Uterus (tissue), 3 donors: ENCODE measurements at regions not wholly inside any gene's neighbourhood (a gene's known extent, or its start where the extent isn't known, plus 50 kb on each side); places are given as distances from the start of the nearest gene placed in this dataset.

Source experiments
- DNase-seq, 2 donors: peaks; one replicate each; pipeline ENCODE4 v3.0.0-alpha.2; 2019 to 2020
- H3K27ac ChIP-seq, 2 donors: fragments of 200-600 bp; sonication (generic); 1 replicate in 1 of 2; 2 replicates in 1 of 2; pipeline ENCODE4 v1.5.1; 2016 to 2018
- H3K27me3 ChIP-seq, 2 donors: fragments of 200-600 bp; sonication (generic); one replicate each; pipeline ENCODE4 v1.5.1; 2018 to 2019; ENCODE audit warnings: control low read depth in 1 of 2
- H3K36me3 ChIP-seq, 2 donors: fragments of 200-600 bp; sonication (generic); one replicate each; pipeline ENCODE4 v1.5.1; 2019; ENCODE audit warnings: control low read depth in 1 of 2
- H3K4me1 ChIP-seq, 2 donors: fragments of 200-600 bp; sonication (generic); one replicate each; pipeline ENCODE4 v1.5.1; 2018 to 2019; ENCODE audit warnings: control low read depth in 1 of 2
- H3K4me3 ChIP-seq, 2 donors: fragments of 200-600 bp; sonication (generic); 1 replicate in 1 of 2; 2 replicates in 1 of 2; pipeline ENCODE4 v1.5.1; 2018 to 2019; ENCODE audit warnings: mild to moderate bottlenecking in 1 of 2
- H3K9me3 ChIP-seq, 2 donors: fragments of 200-600 bp; sonication (generic); one replicate each; pipeline ENCODE4 v1.5.1; 2019; ENCODE audit warnings: control low read depth in 1 of 2
- CTCF ChIP-seq, 4 experiments: fragments of 200-600 bp in 2 of 4; fragments of 450-650 bp in 2 of 4; sonication (generic) in 2 of 4; IDR thresholded peaks; one replicate each; pipeline ENCODE4 v1.5.1; 2016 to 2019; ENCODE audit warnings: antibody characterized with exemption in 4 of 4, mild to moderate bottlenecking in 2 of 4, moderate library complexity in 1 of 4
- POLR2A ChIP-seq, 2 donors: fragments of 450-650 bp; IDR thresholded peaks; one replicate each; pipeline ENCODE4 v1.6.1; 2016; ENCODE audit warnings: antibody characterized with exemption in 2 of 2, mild to moderate bottlenecking in 1 of 2, moderate library complexity in 1 of 2
- intact Hi-C: fragments of 100-400 bp; cut with DNase I; formaldehyde crosslinking; loops from one replicate; pipeline ENCODE4 v1.15.1; 2023; ENCODE audit warnings: low total_unique reads
- donor health status: DM: yes; HTN: yes; CAD: no.

GRCh38 chr10:63700631-63701156 lies 179.5 kb downstream of the REEP3 start:
- intact Hi-C loops, result loop anchor here (1.0 kb wide), 1 partner anchor 29 kb away; no protein-coding TSS in a partner anchor
- peak overlapping the region; percentile 85 to 89 for H3K27ac ChIP-seq
- DNase-seq, result no peak
- no peak overlapping the region for H3K4me3 ChIP-seq
- H3K36me3 ChIP-seq, result no peaks in the 10 kb centered on the region
- H3K9me3 ChIP-seq, result no peaks in the 10 kb centered on the region
- peaks cover 6 to 13% of the 10 kb centered on the region in 2 donors for H3K4me1 ChIP-seq
- TF ChIP-seq POLR2A (IDR thresholded peaks at IDR 0.05) (no peak), CTCF (IDR thresholded peaks at IDR 0.05) (no peak)
- no peaks in the 10 kb centered on the region for H3K27me3 ChIP-seq

- Histone ChIP-seq H3K9me3 (no peaks in the 10 kb centered on the region), H3K27ac (peak overlapping the region; percentile 13 to 85), H3K4me1 (peaks cover 6 to 13% of the 10 kb centered on the region in 2 donors), H3K4me3 (no peak overlapping the region), H3K27me3 (no peaks in the 10 kb centered on the region), H3K36me3 (no peaks in the 10 kb centered on the region)
- DNase-seq, result no peak
- intact Hi-C loops, result no loop called here
- TF ChIP-seq CTCF (IDR thresholded peaks at IDR 0.05) (no peak), POLR2A (IDR thresholded peaks at IDR 0.05) (no peak)
Observed at GRCh38 chr10:63702092-63702491, 180.9 kb downstream of the REEP3 start.

DNA sequence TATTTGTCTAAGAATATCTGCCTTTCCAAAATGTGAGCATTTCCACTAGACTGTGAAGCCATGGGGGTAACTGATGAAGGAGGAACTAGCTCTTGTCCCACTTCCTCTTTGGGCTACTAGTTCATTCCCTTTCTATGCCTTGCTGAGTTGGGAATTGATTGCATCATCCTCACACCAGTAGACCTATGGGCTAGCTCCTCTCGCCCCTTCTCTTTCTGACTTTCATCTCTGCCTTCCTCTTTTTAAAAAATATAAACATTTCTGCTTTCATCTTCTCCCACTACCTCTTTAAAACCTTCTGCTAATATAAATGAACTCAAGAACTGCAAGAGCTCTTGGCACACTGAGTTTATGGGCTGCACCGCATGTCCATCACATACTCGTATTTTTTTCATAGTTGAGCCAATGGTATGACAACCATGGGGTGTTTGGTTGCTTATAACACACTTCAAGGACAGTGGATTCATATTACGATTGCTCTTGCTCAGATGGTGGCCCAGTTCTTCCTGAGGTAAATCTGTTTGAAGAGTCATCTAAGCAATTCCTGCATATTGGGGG lies 182.0 kb downstream of the REEP3 start:
- H3K9me3 ChIP-seq, result no peaks in the 10 kb centered on the region
- H3K4me1 ChIP-seq, result peaks cover 6 to 13% of the 10 kb centered on the region in 2 donors
- H3K27me3 ChIP-seq, result no peaks in the 10 kb centered on the region
- no peaks in the 10 kb centered on the region for H3K36me3 ChIP-seq
- DNase-seq, result no peak
- intact Hi-C loops, result no loop called here
- no peak overlapping the region for H3K27ac ChIP-seq
- no peak overlapping the region for H3K4me3 ChIP-seq
- TF ChIP-seq POLR2A (IDR thresholded peaks at IDR 0.05) (no peak), CTCF (IDR thresholded peaks at IDR 0.05) (no peak)

DNA sequence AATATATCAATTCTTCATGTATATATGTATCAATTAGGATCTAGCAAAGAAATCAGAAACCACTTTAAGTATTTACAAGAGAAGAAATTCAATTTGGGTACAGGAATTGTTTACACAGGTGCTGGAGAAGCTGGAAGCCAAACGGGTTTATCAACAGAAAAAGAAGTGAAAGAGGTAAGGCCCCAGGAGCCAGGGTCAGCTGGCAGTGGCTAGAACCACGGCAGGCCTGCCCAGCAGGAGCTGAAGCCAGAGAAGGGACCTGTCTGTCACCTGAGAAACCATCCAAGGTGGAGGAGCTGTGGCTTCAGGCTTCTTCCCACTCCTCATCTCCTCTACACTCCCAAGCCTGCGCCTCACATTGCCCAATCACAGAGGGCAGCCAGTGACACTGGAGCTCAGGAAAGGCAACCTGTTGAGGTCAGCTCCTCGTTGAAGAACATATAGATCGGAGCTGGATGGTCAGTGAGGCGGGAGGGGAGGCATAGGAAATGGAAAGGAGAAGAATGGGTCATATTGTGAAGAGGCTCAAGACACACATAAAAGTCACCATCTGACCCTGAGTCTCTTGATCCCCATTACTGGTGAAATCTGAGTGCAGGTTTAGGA lies 182.6 kb downstream of the REEP3 start:
- Histone ChIP-seq H3K27ac (peak overlapping the region in 1 of 2 donors; percentile 1), H3K36me3 (no peaks in the 10 kb centered on the region), H3K27me3 (no peaks in the 10 kb centered on the region), H3K4me3 (no peak overlapping the region), H3K4me1 (peaks cover 6 to 13% of the 10 kb centered on the region in 2 donors), H3K9me3 (no peaks in the 10 kb centered on the region)
- intact Hi-C loops, result no loop called here
- no peak for TF ChIP-seq POLR2A (IDR thresholded peaks at IDR 0.05)
- TF ChIP-seq CTCF (IDR thresholded peaks at IDR 0.05), result no peak
- DNase-seq, result no peak

DNA sequence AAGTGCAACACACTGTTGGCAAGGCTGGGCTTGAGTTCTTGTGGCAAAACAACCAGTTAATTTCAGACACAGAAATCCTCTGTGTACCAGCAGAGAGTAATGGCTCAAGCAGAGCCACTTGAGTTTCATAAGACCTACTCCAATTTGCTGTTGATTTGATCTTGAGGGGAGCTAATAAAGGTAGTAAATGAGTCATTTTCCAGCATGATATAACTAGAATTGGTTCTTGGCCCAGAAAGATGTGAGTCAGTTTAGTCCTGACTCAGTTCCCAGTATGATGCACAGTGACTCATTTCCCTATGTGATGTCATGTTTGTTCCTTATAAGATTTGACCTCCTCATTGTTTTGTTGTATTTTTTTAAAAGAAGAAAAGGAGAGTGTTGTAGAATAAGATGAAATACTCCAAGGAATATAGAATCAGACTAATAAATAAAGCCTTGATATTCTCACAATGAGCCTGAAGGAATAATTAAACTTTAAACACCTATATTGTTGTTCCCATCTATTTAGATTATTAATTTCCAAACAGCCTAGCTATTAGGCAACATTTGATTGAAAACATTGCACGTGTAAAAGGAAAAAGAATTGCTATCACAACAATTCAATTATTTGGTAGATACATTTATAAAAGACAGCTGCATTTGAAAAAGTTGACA lies 186.2 kb downstream of the REEP3 start:
- H3K27ac ChIP-seq, result peak overlapping the region; percentile 71 to 74
- H3K27me3 ChIP-seq, result no peaks in the 10 kb centered on the region
- no peak for TF ChIP-seq CTCF (IDR thresholded peaks at IDR 0.05)
- no peak for TF ChIP-seq POLR2A (IDR thresholded peaks at IDR 0.05)
- no peak overlapping the region for H3K4me3 ChIP-seq
- H3K4me1 ChIP-seq, result peaks cover 0 to 16% of the 10 kb centered on the region in 2 donors
- no peaks in the 10 kb centered on the region for H3K9me3 ChIP-seq
- intact Hi-C loops, result no loop called here
- H3K36me3 ChIP-seq, result no peaks in the 10 kb centered on the region
- peak in 1 of 2 donors; percentile 79 for DNase-seq
